ENCODE measurements at regions not wholly inside any gene's neighbourhood (a gene's known extent, or its start where the extent isn't known, plus 50 kb on each side); places are given as distances from the start of the nearest gene placed in this dataset.
A peak's percentile ranks its signal among the peaks of the same experiment; 100 is the strongest.
"Not testable (repeated sequence)": the region's sequence is repeated elsewhere in the genome, so short reads cannot be mapped to it uniquely, and the experiment has no call there.

GRCh38 chr14:105746800-105747502, 220.6 kb downstream of the TMEM121 start:
- H2BK120ac ChIP-seq (ENCODE audit: insufficient read depth, low read length, poor library complexity); H4K12ac ChIP-seq (ENCODE audit: low read depth, low read length); H3K27me3 ChIP-seq (ENCODE audit: insufficient read depth, low read length); H3K4me1 ChIP-seq (ENCODE audit: control insufficient read depth in 1 of 2, insufficient read depth in 2 of 2, low read length in 2 of 2); H3K27ac ChIP-seq (ENCODE audit: low read depth, low read length); H3K4me2 ChIP-seq (ENCODE audit: low read length); H3K23ac ChIP-seq (ENCODE audit: low read length); H3K4me3 ChIP-seq (ENCODE audit: low read depth, low read length); H3K79me1 ChIP-seq (ENCODE audit: low read length); H2AFZ ChIP-seq (ENCODE audit: insufficient read depth, low read length, poor library complexity); H3K9ac ChIP-seq (ENCODE audit: low read length); H2BK5ac ChIP-seq (ENCODE audit: low read depth, low read length, poor library complexity); H4K8ac ChIP-seq (ENCODE audit: low read depth, low read length); H3K79me2 ChIP-seq (ENCODE audit: control insufficient read depth, insufficient read depth, low read length, poor library complexity); DNase-seq; H3K36me3 ChIP-seq (ENCODE audit: control insufficient read depth in 1 of 2, insufficient read depth in 2 of 2, low read length in 2 of 2); H3K14ac ChIP-seq (ENCODE audit: low read length); H4K91ac ChIP-seq (ENCODE audit: low read depth, low read length); H3K18ac ChIP-seq (ENCODE audit: low read length); H2AK5ac ChIP-seq (ENCODE audit: low read length); H3K4ac ChIP-seq (ENCODE audit: low read depth, low read length); H2BK12ac ChIP-seq (ENCODE audit: low read length): not testable (repeated sequence)
- no CpG with 5 or more reads among the region's 16 CpGs for WGBS (ENCODE audit: extremely low coverage, insufficient coverage, insufficient read length)
- H3K9me3 ChIP-seq (ENCODE audit: insufficient read depth, low read depth, low read length) = peaks cover 51% of the 10 kb centered on the region

GRCh38 chr14:105747503-105748203, 221.3 kb downstream of the TMEM121 start:
- not testable (repeated sequence) for H2AK5ac ChIP-seq (ENCODE audit: low read length); H4K91ac ChIP-seq (ENCODE audit: low read depth, low read length); H3K4me1 ChIP-seq (ENCODE audit: control insufficient read depth in 1 of 2, insufficient read depth in 2 of 2, low read length in 2 of 2); DNase-seq; H3K18ac ChIP-seq (ENCODE audit: low read length); H3K36me3 ChIP-seq (ENCODE audit: control insufficient read depth in 1 of 2, insufficient read depth in 2 of 2, low read length in 2 of 2); H3K79me1 ChIP-seq (ENCODE audit: low read length); H3K79me2 ChIP-seq (ENCODE audit: control insufficient read depth, insufficient read depth, low read length, poor library complexity); H3K4me2 ChIP-seq (ENCODE audit: low read length); H2BK12ac ChIP-seq (ENCODE audit: low read length); H3K27me3 ChIP-seq (ENCODE audit: insufficient read depth, low read length); H3K4ac ChIP-seq (ENCODE audit: low read depth, low read length); H3K4me3 ChIP-seq (ENCODE audit: low read depth, low read length); H2AFZ ChIP-seq (ENCODE audit: insufficient read depth, low read length, poor library complexity); H4K12ac ChIP-seq (ENCODE audit: low read depth, low read length); H2BK5ac ChIP-seq (ENCODE audit: low read depth, low read length, poor library complexity); H3K14ac ChIP-seq (ENCODE audit: low read length); H2BK120ac ChIP-seq (ENCODE audit: insufficient read depth, low read length, poor library complexity); H3K27ac ChIP-seq (ENCODE audit: low read depth, low read length); H3K23ac ChIP-seq (ENCODE audit: low read length); H3K9ac ChIP-seq (ENCODE audit: low read length); H4K8ac ChIP-seq (ENCODE audit: low read depth, low read length)
- peaks cover 46% of the 10 kb centered on the region for H3K9me3 ChIP-seq (ENCODE audit: insufficient read depth, low read depth, low read length)
- WGBS (ENCODE audit: extremely low coverage, insufficient coverage, insufficient read length) = no CpG with 5 or more reads among the region's 31 CpGs

- Histone ChIP-seq H2BK120ac (ENCODE audit: insufficient read depth, low read length, poor library complexity) (no peak overlapping the region), H2AK5ac (ENCODE audit: low read length) (no peak overlapping the region), H3K4me1 (ENCODE audit: control insufficient read depth in 1 of 2, insufficient read depth in 2 of 2, low read length in 2 of 2) (no peaks in the 10 kb centered on the region), H4K91ac (ENCODE audit: low read depth, low read length) (no peak overlapping the region), H3K18ac (ENCODE audit: low read length) (no peak overlapping the region), H2AFZ (ENCODE audit: insufficient read depth, low read length, poor library complexity) (no peak overlapping the region), H3K79me2 (ENCODE audit: control insufficient read depth, insufficient read depth, low read length, poor library complexity) (no peaks in the 10 kb centered on the region), H3K4me2 (ENCODE audit: low read length) (no peak overlapping the region), H3K9me3 (ENCODE audit: insufficient read depth, low read depth, low read length) (peaks cover 44% of the 10 kb centered on the region), H3K14ac (ENCODE audit: low read length) (no peak overlapping the region), H3K4ac (ENCODE audit: low read depth, low read length) (no peak overlapping the region), H3K4me3 (ENCODE audit: low read depth, low read length) (peak overlapping the region; percentile 59), H4K12ac (ENCODE audit: low read depth, low read length) (no peak overlapping the region), H3K27ac (ENCODE audit: low read depth, low read length) (no peak overlapping the region), H3K23ac (ENCODE audit: low read length) (no peak overlapping the region), H2BK5ac (ENCODE audit: low read depth, low read length, poor library complexity) (no peak overlapping the region), H4K8ac (ENCODE audit: low read depth, low read length) (no peak overlapping the region), H3K27me3 (ENCODE audit: insufficient read depth, low read length) (no peaks in the 10 kb centered on the region), H3K9ac (ENCODE audit: low read length) (no peak overlapping the region), H3K36me3 (ENCODE audit: control insufficient read depth in 1 of 2, insufficient read depth in 2 of 2, low read length in 2 of 2) (no peaks in the 10 kb centered on the region), H3K79me1 (ENCODE audit: low read length) (no peaks in the 10 kb centered on the region), H2BK12ac (ENCODE audit: low read length) (no peak overlapping the region)
- peak in 1 of 2 donors; percentile 0 for DNase-seq
- WGBS (ENCODE audit: extremely low coverage, insufficient coverage, insufficient read length) = no CpG with 5 or more reads among the region's 5 CpGs
Observed at GRCh38 chr14:105748204-105748578, 221.8 kb downstream of the TMEM121 start.

GRCh38 chr14:105748710-105749109, 222.3 kb downstream of the TMEM121 start:
- H2AFZ ChIP-seq (ENCODE audit: insufficient read depth, low read length, poor library complexity); H3K27ac ChIP-seq (ENCODE audit: low read depth, low read length); H3K79me2 ChIP-seq (ENCODE audit: control insufficient read depth, insufficient read depth, low read length, poor library complexity); H3K27me3 ChIP-seq (ENCODE audit: insufficient read depth, low read length); DNase-seq; H4K8ac ChIP-seq (ENCODE audit: low read depth, low read length); H4K12ac ChIP-seq (ENCODE audit: low read depth, low read length); H2BK120ac ChIP-seq (ENCODE audit: insufficient read depth, low read length, poor library complexity); H3K4me2 ChIP-seq (ENCODE audit: low read length); H2BK5ac ChIP-seq (ENCODE audit: low read depth, low read length, poor library complexity); H3K4me1 ChIP-seq (ENCODE audit: control insufficient read depth in 1 of 2, insufficient read depth in 2 of 2, low read length in 2 of 2); H2BK12ac ChIP-seq (ENCODE audit: low read length); H3K18ac ChIP-seq (ENCODE audit: low read length); H3K4me3 ChIP-seq (ENCODE audit: low read depth, low read length); H3K14ac ChIP-seq (ENCODE audit: low read length); H4K91ac ChIP-seq (ENCODE audit: low read depth, low read length); H3K23ac ChIP-seq (ENCODE audit: low read length); H2AK5ac ChIP-seq (ENCODE audit: low read length); H3K36me3 ChIP-seq (ENCODE audit: control insufficient read depth in 1 of 2, insufficient read depth in 2 of 2, low read length in 2 of 2); H3K4ac ChIP-seq (ENCODE audit: low read depth, low read length); H3K9ac ChIP-seq (ENCODE audit: low read length); H3K79me1 ChIP-seq (ENCODE audit: low read length): not testable (repeated sequence)
- no CpG with 5 or more reads among the region's 6 CpGs for WGBS (ENCODE audit: extremely low coverage, insufficient coverage, insufficient read length)
- H3K9me3 ChIP-seq (ENCODE audit: insufficient read depth, low read depth, low read length) = peaks cover 42% of the 10 kb centered on the region
